22Rv1 (cell line): ENCODE measurements at regions not wholly inside any gene's neighbourhood (a gene's known extent, or its start where the extent isn't known, plus 50 kb on each side); places are given as distances from the start of the nearest gene placed in this dataset.

Experiments used
- ZFX ChIP-seq: fragments of 450-650 bp; IDR thresholded peaks from 2 replicates; pipeline ENCODE4 v1.6.1; 2017; ENCODE audit warnings: antibody characterized with exemption, borderline replicate concordance
- TF ChIP-seq, protein P1 (sequence below): fragments of 450-650 bp; IDR thresholded peaks from 2 replicates; pipeline ENCODE4 v1.5.1; 2017; ENCODE audit warnings: mild to moderate bottlenecking

DNA sequence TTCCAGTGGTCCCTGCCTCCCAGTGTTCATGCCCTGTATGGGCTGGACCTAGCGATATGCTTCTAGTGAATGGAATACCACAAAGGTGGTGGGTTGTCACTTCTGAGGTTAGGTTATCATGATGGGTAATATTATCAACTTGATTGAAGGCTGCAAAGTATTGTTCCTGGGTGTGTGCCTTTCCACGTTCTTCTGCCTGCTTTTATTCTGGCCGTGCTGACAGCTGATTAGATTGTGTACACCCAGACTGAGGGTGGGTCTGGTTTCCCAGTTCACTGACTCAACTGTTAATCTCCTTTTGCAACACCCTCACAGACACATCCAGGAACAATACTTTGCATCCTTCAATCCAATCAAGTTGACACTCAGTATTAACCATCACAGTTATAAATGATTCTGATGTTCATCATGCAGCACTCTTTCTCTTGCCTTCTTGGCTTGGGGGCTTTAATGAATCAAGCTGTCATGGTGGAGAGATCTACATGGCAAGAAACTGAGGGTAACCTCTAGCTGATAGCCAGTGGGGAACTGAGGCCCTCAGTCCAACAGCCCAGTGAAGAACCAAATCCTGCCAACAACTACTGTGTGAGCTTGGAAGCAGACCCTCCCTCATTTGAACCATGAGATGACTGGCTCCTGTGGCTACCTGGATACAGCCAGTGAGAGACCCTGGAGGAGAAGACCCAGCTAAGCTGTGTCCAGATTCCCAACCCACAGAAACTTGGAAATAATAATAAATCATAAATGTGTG is 63.0 kb upstream of the CELF4 start:
- TF ChIP-seq, protein P1, sequence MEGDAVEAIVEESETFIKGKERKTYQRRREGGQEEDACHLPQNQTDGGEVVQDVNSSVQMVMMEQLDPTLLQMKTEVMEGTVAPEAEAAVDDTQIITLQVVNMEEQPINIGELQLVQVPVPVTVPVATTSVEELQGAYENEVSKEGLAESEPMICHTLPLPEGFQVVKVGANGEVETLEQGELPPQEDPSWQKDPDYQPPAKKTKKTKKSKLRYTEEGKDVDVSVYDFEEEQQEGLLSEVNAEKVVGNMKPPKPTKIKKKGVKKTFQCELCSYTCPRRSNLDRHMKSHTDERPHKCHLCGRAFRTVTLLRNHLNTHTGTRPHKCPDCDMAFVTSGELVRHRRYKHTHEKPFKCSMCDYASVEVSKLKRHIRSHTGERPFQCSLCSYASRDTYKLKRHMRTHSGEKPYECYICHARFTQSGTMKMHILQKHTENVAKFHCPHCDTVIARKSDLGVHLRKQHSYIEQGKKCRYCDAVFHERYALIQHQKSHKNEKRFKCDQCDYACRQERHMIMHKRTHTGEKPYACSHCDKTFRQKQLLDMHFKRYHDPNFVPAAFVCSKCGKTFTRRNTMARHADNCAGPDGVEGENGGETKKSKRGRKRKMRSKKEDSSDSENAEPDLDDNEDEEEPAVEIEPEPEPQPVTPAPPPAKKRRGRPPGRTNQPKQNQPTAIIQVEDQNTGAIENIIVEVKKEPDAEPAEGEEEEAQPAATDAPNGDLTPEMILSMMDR, result no peak
- TF ChIP-seq ZFX, result no peak
